Neural cell (in vitro differentiated cells): ENCODE measurements at regions not wholly inside any gene's neighbourhood (a gene's known extent, or its start where the extent isn't known, plus 50 kb on each side); places are given as distances from the start of the nearest gene placed in this dataset.

Experiments
- H2AFZ ChIP-seq: fragments of 200-600, 300-800 bp; sonication (generic), shearing (Covaris generic); 2 replicates; pipeline ENCODE4 v1.6.0; 2014; ENCODE audit warnings: low read depth, mild to moderate bottlenecking, antibody characterized with exemption, low read length, moderate library complexity
- H3F3A ChIP-seq: fragments of 200-600 bp; shearing (Covaris generic); 2 replicates; pipeline ENCODE4 v1.6.1; 2016; ENCODE audit warnings: mild to moderate bottlenecking, moderate library complexity, mixed read lengths, antibody characterized with exemption, low read length; ENCODE audit not compliant: insufficient read depth, poor library complexity, severe bottlenecking
- H3K27ac ChIP-seq: fragments of 200-600, 300-800 bp; sonication (generic), shearing (Covaris generic); 2 replicates; pipeline ENCODE4 v1.5.1; 2014; ENCODE audit warnings: mild to moderate bottlenecking, low read length, moderate library complexity
- H3K27me3 ChIP-seq: fragments of 300-800, 200-600 bp; sonication (generic), shearing (Covaris generic); 2 replicates; pipeline ENCODE4 v1.6.0; 2014; ENCODE audit warnings: mild to moderate bottlenecking, low read depth, low read length, moderate library complexity; ENCODE audit not compliant: insufficient read depth
- H3K36me3 ChIP-seq: fragments of 300-800, 200-600 bp; sonication (generic), shearing (Covaris generic); 2 replicates; pipeline ENCODE4 v1.5.1; 2014; ENCODE audit warnings: mild to moderate bottlenecking, antibody characterized with exemption, low read length, moderate library complexity; ENCODE audit not compliant: insufficient read depth
- H3K4me2 ChIP-seq: fragments of 300-800, 200-600 bp; sonication (generic), shearing (Covaris generic); 2 replicates; pipeline ENCODE4 v1.6.0; 2014; ENCODE audit warnings: mild to moderate bottlenecking, low read length
- H3K4me3 ChIP-seq: fragments of 300-800, 200-600 bp; sonication (generic), shearing (Covaris generic); 2 replicates; pipeline ENCODE4 v1.5.1; 2014; ENCODE audit warnings: mild to moderate bottlenecking, low read length, moderate library complexity
- H3K79me2 ChIP-seq: fragments of 200-600 bp; shearing (Covaris generic); replicated peaks from 2 replicates; pipeline ENCODE4 v1.6.0; 2014; ENCODE audit warnings: mild to moderate bottlenecking, low read length, moderate library complexity; ENCODE audit not compliant: insufficient read depth
- H3K9ac ChIP-seq: fragments of 300-800, 200-600 bp; sonication (generic), shearing (Covaris generic); 2 replicates; pipeline ENCODE4 v1.6.1; 2016; ENCODE audit warnings: mild to moderate bottlenecking, low read length, mixed read lengths
- H3K9me2 ChIP-seq: fragments of 200-600 bp; shearing (Covaris generic); 2 replicates; pipeline ENCODE4 v1.6.1; 2016; ENCODE audit warnings: mild to moderate bottlenecking, low read length, mixed read lengths; ENCODE audit not compliant: insufficient read depth
- H3K9me3 ChIP-seq: fragments of 200-600, 300-800 bp; sonication (generic), shearing (Covaris generic); 2 replicates; pipeline ENCODE4 v1.6.1; 2016; ENCODE audit warnings: mild to moderate bottlenecking, mixed run types, low read length, moderate library complexity, mixed read lengths
- H4K20me1 ChIP-seq: fragments of 200-600 bp; shearing (Covaris generic); 2 replicates; pipeline ENCODE4 v1.6.1; 2016; ENCODE audit warnings: mild to moderate bottlenecking, mixed run types; ENCODE audit not compliant: insufficient read depth
- EP300 ChIP-seq: fragments of 450-650 bp; conservative IDR thresholded peaks from 2 replicates; pipeline ENCODE4 v1.6.1; 2014; ENCODE audit warnings: antibody characterized with exemption, mild to moderate bottlenecking, moderate library complexity; ENCODE audit not compliant: poor library complexity, severe bottlenecking
- EZH2 ChIP-seq: fragments of 200-600, 300-800 bp; shearing (Covaris generic), sonication (generic); IDR thresholded peaks from 2 replicates; pipeline ENCODE4 v1.6.1; 2014; ENCODE audit warnings: antibody characterized with exemption, low read length, borderline replicate concordance, mild to moderate bottlenecking; ENCODE audit not compliant: insufficient read depth, poor library complexity, severe bottlenecking
- MXI1 ChIP-seq: fragments of 450-650 bp; conservative IDR thresholded peaks from 2 replicates; pipeline ENCODE4 v1.6.1; 2014; ENCODE audit warnings: antibody characterized with exemption, mild to moderate bottlenecking; ENCODE audit not compliant: poor library complexity, severe bottlenecking
- POLR2AphosphoS5 ChIP-seq: IDR thresholded peaks from 2 replicates; pipeline ENCODE4 v1.6.1; 2012
- RAD21 ChIP-seq: fragments of 450-650 bp; conservative IDR thresholded peaks from 2 replicates; pipeline ENCODE4 v1.6.1; 2014; ENCODE audit warnings: antibody characterized with exemption, mild to moderate bottlenecking, moderate library complexity
- SMC3 ChIP-seq: fragments of 450-650 bp; conservative IDR thresholded peaks from 2 replicates; pipeline ENCODE4 v1.6.1; 2014; ENCODE audit warnings: antibody characterized with exemption, mild to moderate bottlenecking, moderate library complexity; ENCODE audit not compliant: poor library complexity
- TAF1 ChIP-seq: IDR thresholded peaks from 2 replicates; pipeline ENCODE4 v1.6.1; 2012; ENCODE audit warnings: low read depth
- TF ChIP-seq, protein P1 (sequence below): IDR thresholded peaks from 2 replicates; pipeline ENCODE4 v1.6.1; 2012; ENCODE audit warnings: borderline replicate concordance
- TF ChIP-seq, protein P2 (sequence below): fragments of 450-650 bp; IDR thresholded peaks from 2 replicates; pipeline ENCODE4 v1.5.1; 2014; ENCODE audit warnings: antibody characterized with exemption, mild to moderate bottlenecking, moderate library complexity; ENCODE audit not compliant: poor library complexity, severe bottlenecking

DNA sequence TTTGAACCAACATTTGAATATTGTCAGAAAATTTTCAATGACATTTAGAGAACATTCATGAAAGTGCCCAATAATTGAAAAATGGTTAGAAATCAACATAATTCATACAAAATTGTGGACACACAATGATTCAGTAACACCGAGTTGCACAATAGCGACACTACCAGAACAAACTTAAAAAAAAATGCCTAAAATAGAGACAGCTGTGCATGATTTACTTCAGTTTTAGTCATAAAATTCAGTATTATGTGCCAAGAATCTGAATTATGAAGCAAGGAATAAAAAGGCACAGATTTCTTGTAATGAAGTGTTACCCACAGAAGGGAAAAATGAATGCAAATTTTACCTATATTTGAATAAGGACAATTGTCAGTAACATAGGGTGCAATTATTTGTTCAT lies 396.0 kb downstream of the SEMA3D start:
- H3K9me3 ChIP-seq, result no peaks in the 10 kb centered on the region
- H3K36me3 ChIP-seq, result no peaks in the 10 kb centered on the region
- H3K9me2 ChIP-seq, result no peaks in the 10 kb centered on the region
- H3K9ac ChIP-seq, result no peak overlapping the region
- H2AFZ ChIP-seq, result no peak overlapping the region
- no peak overlapping the region for H3K4me3 ChIP-seq
- no peaks in the 10 kb centered on the region for H3K79me2 ChIP-seq
- no peak overlapping the region for H3K4me2 ChIP-seq
- TF ChIP-seq TAF1 (no peak), MXI1 (no peak), RAD21 (no peak), EP300 (no peak), POLR2AphosphoS5 (no peak), SMC3 (no peak), EZH2 (no peak)
- TF ChIP-seq, protein P1, sequence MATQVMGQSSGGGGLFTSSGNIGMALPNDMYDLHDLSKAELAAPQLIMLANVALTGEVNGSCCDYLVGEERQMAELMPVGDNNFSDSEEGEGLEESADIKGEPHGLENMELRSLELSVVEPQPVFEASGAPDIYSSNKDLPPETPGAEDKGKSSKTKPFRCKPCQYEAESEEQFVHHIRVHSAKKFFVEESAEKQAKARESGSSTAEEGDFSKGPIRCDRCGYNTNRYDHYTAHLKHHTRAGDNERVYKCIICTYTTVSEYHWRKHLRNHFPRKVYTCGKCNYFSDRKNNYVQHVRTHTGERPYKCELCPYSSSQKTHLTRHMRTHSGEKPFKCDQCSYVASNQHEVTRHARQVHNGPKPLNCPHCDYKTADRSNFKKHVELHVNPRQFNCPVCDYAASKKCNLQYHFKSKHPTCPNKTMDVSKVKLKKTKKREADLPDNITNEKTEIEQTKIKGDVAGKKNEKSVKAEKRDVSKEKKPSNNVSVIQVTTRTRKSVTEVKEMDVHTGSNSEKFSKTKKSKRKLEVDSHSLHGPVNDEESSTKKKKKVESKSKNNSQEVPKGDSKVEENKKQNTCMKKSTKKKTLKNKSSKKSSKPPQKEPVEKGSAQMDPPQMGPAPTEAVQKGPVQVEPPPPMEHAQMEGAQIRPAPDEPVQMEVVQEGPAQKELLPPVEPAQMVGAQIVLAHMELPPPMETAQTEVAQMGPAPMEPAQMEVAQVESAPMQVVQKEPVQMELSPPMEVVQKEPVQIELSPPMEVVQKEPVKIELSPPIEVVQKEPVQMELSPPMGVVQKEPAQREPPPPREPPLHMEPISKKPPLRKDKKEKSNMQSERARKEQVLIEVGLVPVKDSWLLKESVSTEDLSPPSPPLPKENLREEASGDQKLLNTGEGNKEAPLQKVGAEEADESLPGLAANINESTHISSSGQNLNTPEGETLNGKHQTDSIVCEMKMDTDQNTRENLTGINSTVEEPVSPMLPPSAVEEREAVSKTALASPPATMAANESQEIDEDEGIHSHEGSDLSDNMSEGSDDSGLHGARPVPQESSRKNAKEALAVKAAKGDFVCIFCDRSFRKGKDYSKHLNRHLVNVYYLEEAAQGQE, result no peak
- TF ChIP-seq, protein P2, sequence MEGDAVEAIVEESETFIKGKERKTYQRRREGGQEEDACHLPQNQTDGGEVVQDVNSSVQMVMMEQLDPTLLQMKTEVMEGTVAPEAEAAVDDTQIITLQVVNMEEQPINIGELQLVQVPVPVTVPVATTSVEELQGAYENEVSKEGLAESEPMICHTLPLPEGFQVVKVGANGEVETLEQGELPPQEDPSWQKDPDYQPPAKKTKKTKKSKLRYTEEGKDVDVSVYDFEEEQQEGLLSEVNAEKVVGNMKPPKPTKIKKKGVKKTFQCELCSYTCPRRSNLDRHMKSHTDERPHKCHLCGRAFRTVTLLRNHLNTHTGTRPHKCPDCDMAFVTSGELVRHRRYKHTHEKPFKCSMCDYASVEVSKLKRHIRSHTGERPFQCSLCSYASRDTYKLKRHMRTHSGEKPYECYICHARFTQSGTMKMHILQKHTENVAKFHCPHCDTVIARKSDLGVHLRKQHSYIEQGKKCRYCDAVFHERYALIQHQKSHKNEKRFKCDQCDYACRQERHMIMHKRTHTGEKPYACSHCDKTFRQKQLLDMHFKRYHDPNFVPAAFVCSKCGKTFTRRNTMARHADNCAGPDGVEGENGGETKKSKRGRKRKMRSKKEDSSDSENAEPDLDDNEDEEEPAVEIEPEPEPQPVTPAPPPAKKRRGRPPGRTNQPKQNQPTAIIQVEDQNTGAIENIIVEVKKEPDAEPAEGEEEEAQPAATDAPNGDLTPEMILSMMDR, result no peak
- no peaks in the 10 kb centered on the region for H3F3A ChIP-seq
- no peak overlapping the region for H3K27ac ChIP-seq
- no peaks in the 10 kb centered on the region for H4K20me1 ChIP-seq
- no peaks in the 10 kb centered on the region for H3K27me3 ChIP-seq

DNA sequence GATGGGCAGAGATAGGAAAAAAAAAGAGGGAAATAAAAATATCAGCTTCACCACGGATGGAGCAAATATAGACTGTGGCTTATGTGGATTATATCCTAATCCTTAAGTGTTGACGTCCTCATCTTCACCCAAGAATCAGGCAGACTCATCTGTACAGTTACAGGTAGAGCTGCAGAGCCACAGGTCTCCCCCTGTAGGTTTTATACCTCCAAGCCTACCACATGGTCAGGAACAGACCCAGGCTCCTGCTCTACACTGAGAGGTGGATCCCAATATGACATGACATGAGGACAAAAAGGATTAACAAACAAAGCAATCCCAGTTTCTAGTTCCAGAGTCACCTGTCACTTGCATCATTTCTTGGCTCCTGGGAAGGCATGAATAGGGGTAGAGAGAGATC lies 400.8 kb downstream of the SEMA3D start:
- Histone ChIP-seq H3K9ac (no peak overlapping the region), H3K36me3 (no peaks in the 10 kb centered on the region), H3K27ac (no peak overlapping the region), H3K9me2 (no peaks in the 10 kb centered on the region), H3K4me3 (no peak overlapping the region), H4K20me1 (no peaks in the 10 kb centered on the region), H3K79me2 (no peaks in the 10 kb centered on the region), H2AFZ (no peak overlapping the region), H3K27me3 (no peaks in the 10 kb centered on the region), H3K4me2 (no peak overlapping the region), H3K9me3 (no peaks in the 10 kb centered on the region), H3F3A (no peaks in the 10 kb centered on the region)
- TF ChIP-seq EP300, result no peak
- TF ChIP-seq SMC3, result no peak
- TF ChIP-seq MXI1, result no peak
- TF ChIP-seq, protein P1, result no peak
- no peak for TF ChIP-seq POLR2AphosphoS5
